Liver (tissue), 8 donors: ENCODE measurements at regions not wholly inside any gene's neighbourhood (a gene's known extent, or its start where the extent isn't known, plus 50 kb on each side); places are given as distances from the start of the nearest gene placed in this dataset.

Experiments
- DNase-seq: peaks from one replicate; pipeline ENCODE4 v3.0.0-alpha.2; 2017; ENCODE audit warnings: low spot score
- H3K27ac ChIP-seq, 2 donors: one replicate each; pipeline ENCODE4 v1.7.0; 2013; ENCODE audit warnings: inconsistent platforms in 2 of 2, low read length in 2 of 2, control low read depth in 1 of 2, low read depth in 1 of 2, mild to moderate bottlenecking in 1 of 2
- H3K27me3 ChIP-seq, 4 donors: one replicate each; pipeline versions ENCODE4 v1.6.1 to v1.7.0; 2013; ENCODE audit warnings: low read length in 3 of 4, inconsistent platforms in 1 of 4, mild to moderate bottlenecking in 1 of 4, moderate library complexity in 1 of 4; ENCODE audit not compliant: control insufficient read depth in 4 of 4, insufficient read depth in 4 of 4
- H3K36me3 ChIP-seq, 4 donors: one replicate each; pipeline versions ENCODE4 v1.6.1 to v1.7.0; 2013; ENCODE audit warnings: low read length in 3 of 4, mild to moderate bottlenecking in 3 of 4, low read depth in 1 of 4, moderate library complexity in 1 of 4; ENCODE audit not compliant: control insufficient read depth in 4 of 4, insufficient read depth in 3 of 4
- H3K4me1 ChIP-seq, 4 donors: one replicate each; pipeline versions ENCODE4 v1.6.1 to v1.7.0; 2013; ENCODE audit warnings: low read length in 3 of 4, mild to moderate bottlenecking in 3 of 4, moderate library complexity in 1 of 4; ENCODE audit not compliant: control insufficient read depth in 4 of 4, insufficient read depth in 4 of 4
- H3K4me3 ChIP-seq, 3 donors: one replicate each; pipeline versions ENCODE4 v1.6.1 to v1.7.0; 2013; ENCODE audit warnings: low read length in 3 of 3, control low read depth in 1 of 3, low read depth in 1 of 3, mild to moderate bottlenecking in 1 of 3
- H3K9ac ChIP-seq, 2 donors: one replicate each; pipeline ENCODE4 v1.7.0; 2013; ENCODE audit warnings: low read length in 2 of 2, mild to moderate bottlenecking in 2 of 2, moderate library complexity in 2 of 2, control low read depth in 1 of 2, low read depth in 1 of 2
- H3K9me3 ChIP-seq, 4 donors: one replicate each; pipeline versions ENCODE4 v1.6.1 to v1.7.0; 2013; ENCODE audit warnings: low read length in 3 of 4; ENCODE audit not compliant: control insufficient read depth in 4 of 4
- ATF3 ChIP-seq: IDR thresholded peaks from 2 replicates; pipeline ENCODE4 v1.6.1; 2016; ENCODE audit warnings: antibody characterized with exemption
- CTCF ChIP-seq: fragments of 150-350 bp; IDR thresholded peaks from 2 replicates; pipeline ENCODE4 v1.5.1; 2017; ENCODE audit warnings: improper control_type of control experiment, low read depth, low read length; ENCODE audit not compliant: missing input control
- EGR1 ChIP-seq, 2 donors: IDR thresholded peaks; 2 replicates each; pipeline ENCODE4 v1.6.1; 2016 to 2018; ENCODE audit warnings: antibody characterized with exemption in 2 of 2, low read depth in 2 of 2
- FOXA1 ChIP-seq: IDR thresholded peaks from 2 replicates; pipeline ENCODE4 v1.6.1; 2016; ENCODE audit warnings: antibody characterized with exemption
- FOXA2 ChIP-seq: IDR thresholded peaks from 2 replicates; pipeline ENCODE4 v1.6.1; 2016; ENCODE audit warnings: antibody characterized with exemption
- GABPA ChIP-seq, 2 donors: IDR thresholded peaks in 1 of 2; conservative IDR thresholded peaks in 1 of 2; 2 replicates each; pipeline ENCODE4 v1.6.1; 2016; ENCODE audit warnings: antibody characterized with exemption in 2 of 2, mild to moderate bottlenecking in 1 of 2, moderate library complexity in 1 of 2
- HNF4A ChIP-seq, 2 donors: conservative IDR thresholded peaks; 2 replicates each; pipeline ENCODE4 v1.6.1; 2016; ENCODE audit warnings: antibody characterized with exemption in 2 of 2, mild to moderate bottlenecking in 2 of 2
- HNF4G ChIP-seq: IDR thresholded peaks from 2 replicates; pipeline ENCODE4 v1.6.1; 2016; ENCODE audit warnings: antibody characterized with exemption
- JUND ChIP-seq, 2 donors: IDR thresholded peaks; 2 replicates each; pipeline ENCODE4 v1.6.1; 2016; ENCODE audit warnings: antibody characterized with exemption in 2 of 2
- NR2F2 ChIP-seq: IDR thresholded peaks from 2 replicates; pipeline ENCODE4 v1.6.1; 2016; ENCODE audit warnings: antibody characterized with exemption
- RAD21 ChIP-seq, 2 donors: IDR thresholded peaks; 2 replicates each; pipeline ENCODE4 v1.6.1; 2016; ENCODE audit warnings: antibody characterized with exemption in 2 of 2, mild to moderate bottlenecking in 2 of 2
- REST ChIP-seq: IDR thresholded peaks from 2 replicates; pipeline ENCODE4 v1.6.1; 2016; ENCODE audit warnings: antibody characterized with exemption, mild to moderate bottlenecking
- RXRA ChIP-seq, 2 donors: IDR thresholded peaks; 2 replicates each; pipeline ENCODE4 v1.6.1; 2017 to 2018; ENCODE audit warnings: antibody characterized with exemption in 2 of 2, mild to moderate bottlenecking in 1 of 2
- SP1 ChIP-seq: IDR thresholded peaks from 2 replicates; pipeline ENCODE4 v1.6.1; 2018; ENCODE audit warnings: antibody characterized with exemption, mild to moderate bottlenecking
- TAF1 ChIP-seq: conservative IDR thresholded peaks from 2 replicates; pipeline ENCODE4 v1.6.1; 2016; ENCODE audit warnings: antibody characterized with exemption, mild to moderate bottlenecking
- YY1 ChIP-seq: IDR thresholded peaks from 2 replicates; pipeline ENCODE4 v1.6.1; 2016; ENCODE audit warnings: antibody characterized with exemption, mild to moderate bottlenecking
- ZBTB33 ChIP-seq: IDR thresholded peaks from 2 replicates; pipeline ENCODE4 v1.6.1; 2016; ENCODE audit warnings: antibody characterized with exemption
- WGBS: extraction: QIAGEN DNeasy Blood & Tissue Kit; methylation state at CpG from one replicate; pipeline ENCODE4 v1.1.7; 2013; 5-methylcytosine and 5-hydroxymethylcytosine counted together
- TF ChIP-seq, protein P1 (sequence below): IDR thresholded peaks from 2 replicates; pipeline ENCODE4 v1.6.1; 2016; ENCODE audit warnings: antibody characterized with exemption
- donor health status: healthy.
- donor health status: healthy.
- donor health status: healthy.
- donor health status: healthy.
- donor health status: healthy.

DNA sequence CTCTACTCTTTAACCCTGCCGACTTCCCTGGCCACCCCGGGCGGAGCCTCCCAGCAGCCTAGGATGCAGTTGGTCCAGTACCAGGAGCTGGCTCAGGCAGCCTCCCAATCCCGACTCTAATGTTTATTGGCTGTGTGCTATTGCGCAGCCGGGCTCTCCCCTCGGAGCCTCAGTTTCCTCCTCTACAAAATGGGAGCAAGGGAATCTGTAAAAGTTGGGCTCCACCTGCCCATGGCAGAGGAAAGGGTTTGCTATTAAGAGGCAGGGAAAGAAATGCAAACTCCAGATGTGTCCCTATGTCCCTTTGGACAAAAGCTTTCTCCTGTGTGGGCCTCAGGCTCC, 140.8 kb upstream of the PJA1 start:
- 76% methylated on average over 7 of the region's 7 CpGs for WGBS
- H3K27ac ChIP-seq: no peak overlapping the region
- H3K27me3 ChIP-seq: peaks cover 0 to under 1% (median 0%) of the 10 kb centered on the region in 4 donors
- no peaks in the 10 kb centered on the region for H3K9me3 ChIP-seq
- H3K4me3 ChIP-seq: no peak overlapping the region
- H3K4me1 ChIP-seq: no peaks in the 10 kb centered on the region
- TF ChIP-seq FOXA2 (no peak), YY1 (no peak), HNF4G (no peak), SP1 (no peak), ZBTB33 (no peak), REST (no peak), JUND (IDR thresholded peaks at IDR 0.05) (no peak), TAF1 (no peak), EGR1 (IDR thresholded peaks at IDR 0.05; ENCODE audit: low read depth in 2 of 2) (no peak), RXRA (IDR thresholded peaks at IDR 0.05) (no peak), GABPA (IDR thresholded peaks at IDR 0.05 in 1 of 2, conservative IDR thresholded peaks at IDR 0.05 in 1 of 2) (no peak), NR2F2 (no peak), ATF3 (no peak), CTCF (no peak), HNF4A (conservative IDR thresholded peaks at IDR 0.05) (no peak), RAD21 (IDR thresholded peaks at IDR 0.05) (no peak), FOXA1 (no peak)
- TF ChIP-seq, protein P1, sequence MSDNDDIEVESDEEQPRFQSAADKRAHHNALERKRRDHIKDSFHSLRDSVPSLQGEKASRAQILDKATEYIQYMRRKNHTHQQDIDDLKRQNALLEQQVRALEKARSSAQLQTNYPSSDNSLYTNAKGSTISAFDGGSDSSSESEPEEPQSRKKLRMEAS: no peak
- no peak overlapping the region for H3K9ac ChIP-seq
- no peak for DNase-seq
- H3K36me3 ChIP-seq: no peaks in the 10 kb centered on the region
